BE2C (cell line): ENCODE measurements at regions not wholly inside any gene's neighbourhood (a gene's known extent, or its start where the extent isn't known, plus 50 kb on each side); places are given as distances from the start of the nearest gene placed in this dataset.
"Not testable (repeated sequence)": the region's sequence is repeated elsewhere in the genome, so short reads cannot be mapped to it uniquely, and the experiment has no call there.

Experiments
- DNase-seq: peaks from one replicate; pipeline ENCODE4 v3.0.0-alpha.2; 2020
- H3K27me3 ChIP-seq: fragments of 250-450 bp; sonication (Bioruptor Pico); 2 replicates; pipeline ENCODE4 v1.5.1; 2020; ENCODE audit warnings: mild to moderate bottlenecking
- H3K36me3 ChIP-seq: fragments of 250-450 bp; sonication (Bioruptor Pico); 2 replicates; pipeline ENCODE4 v1.5.1; 2020; ENCODE audit warnings: mild to moderate bottlenecking
- H3K4me1 ChIP-seq: fragments of 250-450 bp; sonication (Bioruptor Pico); 2 replicates; pipeline ENCODE4 v1.5.1; 2020
- H3K4me3 ChIP-seq: 2 replicates; pipeline ENCODE4 v1.5.1; 2011; ENCODE audit warnings: low read depth, low read length
- H3K9me3 ChIP-seq: fragments of 250-450 bp; sonication (Bioruptor Pico); 2 replicates; pipeline ENCODE4 v1.5.1; 2020
- TF ChIP-seq, protein P1 (sequence below): IDR thresholded peaks from 2 replicates; pipeline ENCODE4 v1.5.1; 2012; ENCODE audit warnings: mild to moderate bottlenecking, low read depth, low read length

DNA sequence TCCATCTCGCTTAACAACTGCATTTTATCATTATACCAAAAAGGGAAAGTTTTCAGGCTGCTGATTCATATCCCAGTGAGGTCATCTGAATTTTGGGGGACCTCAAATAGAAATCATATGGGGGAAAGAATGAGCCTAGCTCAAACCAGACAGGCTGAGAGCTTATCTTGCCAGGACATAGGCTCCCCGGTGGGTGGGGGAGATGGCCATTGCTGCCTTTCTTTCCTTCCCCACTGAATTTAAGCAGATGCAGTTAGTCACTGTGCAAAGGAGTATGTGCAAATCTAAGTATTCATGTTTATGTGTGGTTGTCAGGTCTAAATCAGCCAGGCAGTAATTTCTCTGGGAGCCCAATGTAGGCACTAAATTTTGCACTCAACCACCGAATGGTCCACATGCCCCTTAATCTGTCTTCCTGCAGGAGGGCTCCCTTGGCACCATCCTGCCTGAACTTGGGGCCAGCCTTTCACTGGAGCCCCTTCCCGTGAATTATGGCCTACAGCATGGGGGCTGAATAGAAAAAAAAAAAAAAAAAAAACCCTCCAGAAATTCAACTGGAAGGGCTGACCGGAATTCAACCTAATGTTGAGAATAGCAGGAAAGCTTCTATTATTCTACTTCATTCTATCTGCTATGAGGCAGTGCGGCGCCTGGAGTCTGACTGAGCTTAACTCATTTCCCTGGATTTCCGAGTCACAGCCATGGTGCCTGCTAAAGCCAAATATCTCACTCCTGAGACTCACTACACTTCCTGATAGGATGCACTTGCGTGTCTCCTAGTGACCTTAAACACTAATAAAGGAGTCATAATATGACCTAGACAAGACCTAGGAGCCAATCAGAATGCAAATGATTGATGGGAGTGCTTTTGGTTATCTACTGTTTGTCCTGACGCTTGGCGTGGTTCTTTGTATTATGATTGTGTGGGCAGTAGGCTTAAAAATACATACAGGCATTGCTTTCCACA lies 161.5 kb upstream of the HEY2 start:
- no peak for DNase-seq
- H3K4me1 ChIP-seq, result no peaks in the 10 kb centered on the region
- TF ChIP-seq, protein P1, sequence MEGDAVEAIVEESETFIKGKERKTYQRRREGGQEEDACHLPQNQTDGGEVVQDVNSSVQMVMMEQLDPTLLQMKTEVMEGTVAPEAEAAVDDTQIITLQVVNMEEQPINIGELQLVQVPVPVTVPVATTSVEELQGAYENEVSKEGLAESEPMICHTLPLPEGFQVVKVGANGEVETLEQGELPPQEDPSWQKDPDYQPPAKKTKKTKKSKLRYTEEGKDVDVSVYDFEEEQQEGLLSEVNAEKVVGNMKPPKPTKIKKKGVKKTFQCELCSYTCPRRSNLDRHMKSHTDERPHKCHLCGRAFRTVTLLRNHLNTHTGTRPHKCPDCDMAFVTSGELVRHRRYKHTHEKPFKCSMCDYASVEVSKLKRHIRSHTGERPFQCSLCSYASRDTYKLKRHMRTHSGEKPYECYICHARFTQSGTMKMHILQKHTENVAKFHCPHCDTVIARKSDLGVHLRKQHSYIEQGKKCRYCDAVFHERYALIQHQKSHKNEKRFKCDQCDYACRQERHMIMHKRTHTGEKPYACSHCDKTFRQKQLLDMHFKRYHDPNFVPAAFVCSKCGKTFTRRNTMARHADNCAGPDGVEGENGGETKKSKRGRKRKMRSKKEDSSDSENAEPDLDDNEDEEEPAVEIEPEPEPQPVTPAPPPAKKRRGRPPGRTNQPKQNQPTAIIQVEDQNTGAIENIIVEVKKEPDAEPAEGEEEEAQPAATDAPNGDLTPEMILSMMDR, result no peak
- no peak overlapping the region for H3K4me3 ChIP-seq
- no peaks in the 10 kb centered on the region for H3K9me3 ChIP-seq
- H3K36me3 ChIP-seq, result no peaks in the 10 kb centered on the region
- no peaks in the 10 kb centered on the region; the same call in 1 of the 2 replicates for H3K27me3 ChIP-seq

DNA sequence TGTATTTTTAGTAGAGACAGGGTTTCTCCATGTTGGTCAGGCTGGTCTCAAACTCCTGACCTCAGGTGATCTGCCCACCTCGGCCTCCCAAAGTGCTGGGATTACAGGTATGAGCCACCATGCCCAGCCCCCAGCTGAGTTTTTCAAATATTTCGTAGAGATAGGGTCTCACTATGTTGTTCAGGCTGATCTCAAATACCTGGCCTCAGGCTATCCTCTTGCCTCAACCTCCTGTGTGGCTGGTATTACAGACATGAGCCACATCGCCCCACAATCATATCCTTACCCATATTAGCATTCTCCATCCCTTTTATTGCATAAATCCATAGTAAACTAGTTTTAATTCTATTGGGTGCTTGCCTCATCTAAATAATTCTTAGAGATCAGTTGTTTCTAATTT lies 157.6 kb upstream of the HEY2 start:
- H3K4me1 ChIP-seq, H3K36me3 ChIP-seq, H3K9me3 ChIP-seq, H3K27me3 ChIP-seq, H3K4me3 ChIP-seq, DNase-seq: not testable (repeated sequence)

DNA sequence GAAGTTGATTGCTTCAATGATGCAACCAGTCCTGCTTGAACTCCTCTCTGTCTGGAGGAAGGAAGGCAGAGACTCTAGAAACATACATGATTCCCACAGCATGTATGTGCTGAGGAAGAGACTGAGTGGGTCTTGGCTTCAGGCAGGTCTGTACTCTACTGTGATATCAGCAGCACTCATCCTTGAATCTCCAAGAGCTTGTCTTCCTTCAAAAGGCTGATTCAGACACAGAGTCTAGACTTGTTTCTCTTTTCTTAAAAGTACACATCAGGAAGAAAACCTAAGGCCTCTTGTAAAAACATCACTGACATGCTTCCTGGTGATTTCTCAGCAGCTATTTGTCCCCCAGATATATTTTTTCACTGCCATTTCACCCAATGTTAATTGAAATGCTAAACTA lies 155.7 kb upstream of the HEY2 start:
- TF ChIP-seq, protein P1, result no peak
- no peak overlapping the region for H3K4me3 ChIP-seq
- no peaks in the 10 kb centered on the region for H3K36me3 ChIP-seq
- H3K27me3 ChIP-seq, result peaks cover 4% of the 10 kb centered on the region; the same call in 1 of the 2 replicates
- no peak for DNase-seq
- no peaks in the 10 kb centered on the region for H3K4me1 ChIP-seq
- no peaks in the 10 kb centered on the region for H3K9me3 ChIP-seq

DNA sequence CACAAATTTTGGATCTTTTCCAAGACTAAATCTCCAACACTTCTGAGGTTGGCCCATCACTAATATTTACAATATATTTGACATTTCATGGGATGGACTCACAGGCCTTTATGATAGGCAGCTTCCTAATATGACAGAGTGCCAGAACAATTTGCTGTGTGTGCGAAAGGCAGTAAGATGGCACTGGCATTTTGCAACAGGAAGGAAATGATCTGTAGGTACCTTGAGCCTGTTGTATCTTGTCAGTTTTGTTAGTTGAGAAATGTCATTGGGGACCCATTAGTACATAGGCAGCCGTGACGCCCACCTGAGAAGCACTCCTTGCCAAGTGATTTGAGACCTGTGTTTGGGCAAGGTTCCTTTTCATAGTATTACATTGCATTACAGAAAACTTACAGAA lies 153.4 kb upstream of the HEY2 start:
- Histone ChIP-seq H3K9me3 (no peaks in the 10 kb centered on the region), H3K4me3 (no peak overlapping the region), H3K27me3 (peaks cover 4% of the 10 kb centered on the region; the same call in 1 of the 2 replicates), H3K4me1 (no peaks in the 10 kb centered on the region), H3K36me3 (no peaks in the 10 kb centered on the region)
- DNase-seq, result no peak
- TF ChIP-seq, protein P1, result no peak

DNA sequence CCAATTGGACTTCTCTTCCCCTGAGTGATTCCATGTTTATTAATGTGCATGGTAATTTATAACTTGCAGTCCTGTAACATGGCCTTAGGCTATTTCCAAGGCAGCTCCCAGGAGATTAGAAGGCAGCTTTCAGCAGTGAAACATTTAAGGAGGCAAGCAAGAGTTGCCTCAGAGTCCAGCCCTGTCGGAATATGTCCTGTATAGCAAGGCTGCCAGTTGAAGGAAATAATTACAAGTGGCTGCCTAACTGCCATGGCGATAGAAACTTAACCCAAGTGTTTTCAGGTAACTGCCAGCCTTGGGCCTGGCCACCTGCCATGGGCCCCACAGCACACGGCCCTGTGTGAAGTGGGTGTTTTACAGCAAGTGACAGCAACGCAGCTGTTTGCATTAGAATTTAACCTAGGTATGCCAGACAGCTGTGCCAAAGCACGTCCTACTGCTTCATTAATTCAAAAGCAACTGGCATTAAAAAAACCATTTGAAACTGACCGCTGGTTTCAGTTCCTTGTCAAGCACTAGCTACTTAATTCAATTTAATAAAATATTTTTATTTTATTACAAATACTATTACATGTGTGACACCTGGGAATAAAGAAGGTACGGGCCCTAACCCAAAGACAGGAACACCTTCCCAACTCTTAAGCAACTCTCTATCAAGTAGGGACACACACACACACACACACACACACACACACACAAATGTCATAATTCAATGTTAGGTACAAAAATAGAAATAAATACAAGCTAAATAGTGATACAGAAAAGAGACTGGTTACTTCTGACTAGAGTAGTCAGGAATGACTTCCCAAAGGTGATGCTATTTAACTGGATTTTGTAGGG lies 151.8 kb upstream of the HEY2 start:
- Histone ChIP-seq H3K4me3 (no peak overlapping the region), H3K36me3 (no peaks in the 10 kb centered on the region), H3K9me3 (no peaks in the 10 kb centered on the region), H3K4me1 (no peaks in the 10 kb centered on the region), H3K27me3 (peaks cover 4% of the 10 kb centered on the region; the same call in 1 of the 2 replicates)
- TF ChIP-seq, protein P1, result no peak
- DNase-seq, result no peak

DNA sequence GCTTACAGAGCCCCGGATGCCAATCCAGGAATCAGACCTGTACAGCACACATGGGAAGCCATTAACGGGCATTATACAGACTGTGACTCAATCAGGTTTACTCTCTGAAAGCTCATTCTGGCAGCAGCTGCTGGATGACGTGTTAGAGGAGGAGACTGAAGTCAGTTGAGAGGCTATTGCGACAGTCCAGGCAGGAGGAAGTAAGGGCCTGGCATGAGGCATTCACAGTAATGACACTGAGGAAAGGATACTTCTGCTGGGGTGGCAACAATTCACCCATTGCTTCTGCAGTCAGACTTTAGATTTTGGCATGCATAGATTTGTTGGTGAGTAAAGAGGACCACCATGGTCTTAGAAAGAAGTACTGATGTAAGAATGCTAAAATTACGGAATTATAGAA lies 151.0 kb upstream of the HEY2 start:
- Histone ChIP-seq H3K4me1 (no peaks in the 10 kb centered on the region), H3K27me3 (peaks cover 4% of the 10 kb centered on the region; the same call in 1 of the 2 replicates), H3K4me3 (no peak overlapping the region), H3K9me3 (no peaks in the 10 kb centered on the region), H3K36me3 (no peaks in the 10 kb centered on the region)
- DNase-seq, result no peak
- TF ChIP-seq, protein P1, result no peak
